ENCODE measurements at regions not wholly inside any gene's neighbourhood (a gene's known extent, or its start where the extent isn't known, plus 50 kb on each side); places are given as distances from the start of the nearest gene placed in this dataset.

DNA sequence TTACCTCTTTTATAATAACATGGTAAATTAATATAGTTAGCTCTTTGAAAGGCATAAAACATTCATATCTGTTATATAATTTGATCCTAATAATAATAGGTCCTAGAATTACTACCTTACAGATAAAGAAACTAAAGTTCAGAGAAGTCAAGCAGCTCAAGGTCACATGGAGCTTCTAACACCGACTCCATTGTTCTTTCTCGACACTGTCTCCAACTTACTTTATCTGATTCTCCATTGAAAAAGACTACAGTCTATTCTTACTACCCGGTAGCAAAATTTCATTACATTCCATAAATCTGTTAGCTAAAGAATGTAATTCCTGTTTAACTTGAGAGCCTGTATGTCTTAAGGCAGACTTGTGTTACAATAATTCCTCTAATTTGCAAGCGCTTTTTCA, 96.3 kb upstream of the TMEM161B start:
- TF ChIP-seq EZH2 (IDR thresholded peaks at IDR 0.05; ENCODE audit: borderline replicate concordance, insufficient read depth, low read length, poor library complexity, severe bottlenecking) (no peak), EP300 (conservative IDR thresholded peaks at IDR 0.05; ENCODE audit: poor library complexity, severe bottlenecking) (no peak), POLR2AphosphoS5 (IDR thresholded peaks at IDR 0.05) (no peak), RAD21 (conservative IDR thresholded peaks at IDR 0.05) (no peak), SMC3 (conservative IDR thresholded peaks at IDR 0.05; ENCODE audit: poor library complexity) (no peak), MXI1 (conservative IDR thresholded peaks at IDR 0.05; ENCODE audit: poor library complexity, severe bottlenecking) (no peak), TAF1 (IDR thresholded peaks at IDR 0.05; ENCODE audit: low read depth) (no peak)
- TF ChIP-seq, protein P1, sequence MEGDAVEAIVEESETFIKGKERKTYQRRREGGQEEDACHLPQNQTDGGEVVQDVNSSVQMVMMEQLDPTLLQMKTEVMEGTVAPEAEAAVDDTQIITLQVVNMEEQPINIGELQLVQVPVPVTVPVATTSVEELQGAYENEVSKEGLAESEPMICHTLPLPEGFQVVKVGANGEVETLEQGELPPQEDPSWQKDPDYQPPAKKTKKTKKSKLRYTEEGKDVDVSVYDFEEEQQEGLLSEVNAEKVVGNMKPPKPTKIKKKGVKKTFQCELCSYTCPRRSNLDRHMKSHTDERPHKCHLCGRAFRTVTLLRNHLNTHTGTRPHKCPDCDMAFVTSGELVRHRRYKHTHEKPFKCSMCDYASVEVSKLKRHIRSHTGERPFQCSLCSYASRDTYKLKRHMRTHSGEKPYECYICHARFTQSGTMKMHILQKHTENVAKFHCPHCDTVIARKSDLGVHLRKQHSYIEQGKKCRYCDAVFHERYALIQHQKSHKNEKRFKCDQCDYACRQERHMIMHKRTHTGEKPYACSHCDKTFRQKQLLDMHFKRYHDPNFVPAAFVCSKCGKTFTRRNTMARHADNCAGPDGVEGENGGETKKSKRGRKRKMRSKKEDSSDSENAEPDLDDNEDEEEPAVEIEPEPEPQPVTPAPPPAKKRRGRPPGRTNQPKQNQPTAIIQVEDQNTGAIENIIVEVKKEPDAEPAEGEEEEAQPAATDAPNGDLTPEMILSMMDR (IDR thresholded peaks at IDR 0.05; ENCODE audit: poor library complexity, severe bottlenecking), result no peak

Data from neural cell (in vitro differentiated cells).